GM12873 (cell line): ENCODE measurements at regions not wholly inside any gene's neighbourhood (a gene's known extent, or its start where the extent isn't known, plus 50 kb on each side); places are given as distances from the start of the nearest gene placed in this dataset.
A peak's percentile ranks its signal among the peaks of the same experiment; 100 is the strongest.

Experiments used
- TF ChIP-seq, protein P1 (sequence below): IDR thresholded peaks from 2 replicates; pipeline ENCODE4 v1.5.1; 2012; ENCODE audit warnings: low read depth, mild to moderate bottlenecking, moderate library complexity, low read length, control low read depth; ENCODE audit not compliant: insufficient read depth; ENCODE audit errors: missing control alignments

DNA sequence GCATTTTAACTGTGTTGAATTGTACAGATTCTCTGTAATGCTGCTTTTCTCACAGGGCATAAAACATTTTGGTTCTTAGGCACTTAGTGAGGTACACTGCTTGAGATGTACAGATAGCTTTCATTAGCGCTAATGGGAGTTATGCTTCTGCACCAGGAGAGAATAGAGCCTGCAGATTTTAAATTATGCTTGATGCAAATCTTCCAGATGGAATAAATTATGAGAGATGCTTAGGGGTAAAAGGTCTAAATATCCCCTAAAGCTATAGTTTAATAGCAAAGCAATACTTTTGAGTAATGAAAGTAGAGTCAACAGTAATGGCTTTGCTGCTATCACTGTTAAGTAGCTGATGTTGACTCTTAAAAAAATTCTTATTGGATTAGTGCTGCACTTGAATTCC, 248.9 kb downstream of the S1PR1 start:
- TF ChIP-seq, protein P1, sequence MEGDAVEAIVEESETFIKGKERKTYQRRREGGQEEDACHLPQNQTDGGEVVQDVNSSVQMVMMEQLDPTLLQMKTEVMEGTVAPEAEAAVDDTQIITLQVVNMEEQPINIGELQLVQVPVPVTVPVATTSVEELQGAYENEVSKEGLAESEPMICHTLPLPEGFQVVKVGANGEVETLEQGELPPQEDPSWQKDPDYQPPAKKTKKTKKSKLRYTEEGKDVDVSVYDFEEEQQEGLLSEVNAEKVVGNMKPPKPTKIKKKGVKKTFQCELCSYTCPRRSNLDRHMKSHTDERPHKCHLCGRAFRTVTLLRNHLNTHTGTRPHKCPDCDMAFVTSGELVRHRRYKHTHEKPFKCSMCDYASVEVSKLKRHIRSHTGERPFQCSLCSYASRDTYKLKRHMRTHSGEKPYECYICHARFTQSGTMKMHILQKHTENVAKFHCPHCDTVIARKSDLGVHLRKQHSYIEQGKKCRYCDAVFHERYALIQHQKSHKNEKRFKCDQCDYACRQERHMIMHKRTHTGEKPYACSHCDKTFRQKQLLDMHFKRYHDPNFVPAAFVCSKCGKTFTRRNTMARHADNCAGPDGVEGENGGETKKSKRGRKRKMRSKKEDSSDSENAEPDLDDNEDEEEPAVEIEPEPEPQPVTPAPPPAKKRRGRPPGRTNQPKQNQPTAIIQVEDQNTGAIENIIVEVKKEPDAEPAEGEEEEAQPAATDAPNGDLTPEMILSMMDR, result no peak

DNA sequence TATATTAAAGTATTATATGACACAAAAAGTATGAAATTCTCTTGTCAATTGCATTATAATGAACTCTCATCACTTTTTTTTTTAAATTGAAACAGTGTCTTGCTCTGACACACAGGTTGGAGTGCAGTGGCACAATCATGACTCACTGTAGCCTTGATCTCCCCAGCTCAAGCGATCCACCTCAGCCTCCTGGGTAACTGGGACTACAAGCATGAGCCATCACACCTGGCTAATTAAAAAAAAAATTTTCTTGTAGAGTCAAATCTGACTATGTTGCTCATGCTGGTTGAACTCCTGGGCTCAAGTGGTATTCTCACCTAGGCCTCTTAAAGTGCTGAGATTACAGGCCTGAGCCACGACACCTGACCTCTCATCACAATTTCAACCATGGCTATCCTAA, 259.3 kb downstream of the S1PR1 start:
- TF ChIP-seq, protein P1, result no peak

DNA sequence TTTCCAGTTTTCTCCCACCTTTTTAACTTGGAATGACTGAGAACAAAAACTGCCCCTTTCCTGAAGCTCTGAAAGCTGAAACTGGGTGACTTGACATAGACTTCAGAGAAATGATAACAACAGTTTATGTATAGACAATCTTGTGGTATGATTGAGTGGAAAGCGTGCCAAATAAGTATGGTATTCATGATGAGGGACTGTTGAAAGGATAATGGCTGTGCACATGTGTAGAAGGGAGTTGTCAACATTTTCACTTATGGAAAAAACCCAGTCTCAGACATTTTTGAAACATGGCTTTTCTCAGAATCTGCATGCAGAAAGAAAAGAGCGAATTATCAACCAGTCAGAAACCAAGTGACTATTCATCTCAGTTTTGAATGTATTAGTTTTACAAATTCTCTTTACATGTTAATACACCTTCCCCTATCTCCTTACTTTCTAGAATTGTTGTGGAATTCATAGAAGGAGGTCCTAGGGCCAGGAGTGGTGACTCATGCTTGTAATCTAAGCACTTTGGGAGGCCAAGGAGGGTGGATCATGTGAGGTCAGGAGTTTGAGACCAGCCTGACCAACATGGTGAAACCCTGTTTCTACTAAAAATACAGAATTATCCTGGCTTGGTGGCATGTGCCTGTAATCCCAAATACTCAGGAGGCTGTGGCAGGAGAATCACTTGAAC, 261.2 kb downstream of the S1PR1 start:
- TF ChIP-seq, protein P1, result no peak

DNA sequence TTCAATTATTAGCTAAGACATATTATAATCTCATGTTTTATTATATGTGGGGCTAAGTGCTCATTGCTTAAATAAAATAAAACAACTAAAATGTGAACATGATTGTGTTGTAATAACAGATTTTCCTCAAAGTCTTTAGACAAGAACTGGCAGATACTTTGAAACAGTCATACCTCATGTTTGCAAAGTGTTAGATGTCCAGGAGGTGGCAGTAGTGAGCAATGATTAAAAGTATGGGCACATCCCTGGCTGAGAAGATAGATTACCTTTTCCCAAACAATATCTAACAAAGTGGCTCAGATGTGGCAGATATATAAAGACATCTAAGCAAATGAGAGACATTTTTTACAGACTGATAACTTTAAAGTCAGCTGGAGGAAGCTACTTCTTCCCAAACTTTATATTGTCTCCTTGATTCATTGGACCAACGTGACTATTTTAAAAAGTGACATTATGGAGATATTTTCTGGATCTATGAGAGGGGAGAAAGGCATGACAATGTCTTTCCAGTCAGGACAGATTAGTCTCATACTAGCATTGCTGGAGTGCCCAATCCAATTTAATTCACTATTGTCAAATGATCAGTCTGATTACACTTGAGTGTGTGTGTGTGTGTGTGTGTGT, 269.8 kb downstream of the S1PR1 start:
- TF ChIP-seq, protein P1, result peak; percentile 73

DNA sequence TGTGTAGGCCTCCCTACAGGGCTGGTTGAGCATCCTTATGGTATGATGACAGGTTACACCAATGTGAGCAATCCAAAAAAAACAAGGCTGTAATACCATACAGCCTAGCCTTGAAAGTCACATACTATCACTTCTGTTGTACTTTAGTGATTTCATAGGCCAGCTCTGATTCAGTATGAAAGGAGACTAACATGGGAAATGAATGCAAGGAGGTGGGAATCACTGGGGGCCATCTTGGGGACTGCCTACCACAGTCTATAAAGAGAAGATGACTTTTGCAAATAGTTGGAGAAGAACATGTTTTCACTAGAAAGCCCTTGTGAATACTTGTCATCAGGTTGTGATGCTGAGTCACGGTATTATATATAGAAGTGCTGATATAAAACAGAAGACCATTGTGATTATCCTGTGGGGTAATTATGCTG, 270.7 kb downstream of the S1PR1 start:
- TF ChIP-seq, protein P1, result no peak

DNA sequence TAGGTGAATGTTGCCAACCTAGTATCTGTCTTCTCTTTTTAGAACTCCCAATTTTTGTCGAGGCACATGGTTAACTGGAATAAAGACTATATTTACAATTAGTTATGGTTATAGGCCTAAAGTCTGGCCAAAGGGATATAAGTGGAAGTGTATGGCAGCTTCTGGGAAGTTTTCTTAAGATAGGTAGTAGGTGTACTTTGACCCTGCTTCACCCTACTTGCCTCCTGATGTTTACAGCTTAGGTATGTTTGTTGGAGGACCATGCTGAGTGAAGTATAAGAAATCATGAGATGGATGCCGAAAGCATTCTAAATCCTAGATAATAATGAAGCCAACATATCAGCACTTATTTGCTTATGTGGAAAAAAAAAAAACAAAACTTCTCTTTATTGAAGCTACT, 272.1 kb downstream of the S1PR1 start:
- TF ChIP-seq, protein P1, result no peak

DNA sequence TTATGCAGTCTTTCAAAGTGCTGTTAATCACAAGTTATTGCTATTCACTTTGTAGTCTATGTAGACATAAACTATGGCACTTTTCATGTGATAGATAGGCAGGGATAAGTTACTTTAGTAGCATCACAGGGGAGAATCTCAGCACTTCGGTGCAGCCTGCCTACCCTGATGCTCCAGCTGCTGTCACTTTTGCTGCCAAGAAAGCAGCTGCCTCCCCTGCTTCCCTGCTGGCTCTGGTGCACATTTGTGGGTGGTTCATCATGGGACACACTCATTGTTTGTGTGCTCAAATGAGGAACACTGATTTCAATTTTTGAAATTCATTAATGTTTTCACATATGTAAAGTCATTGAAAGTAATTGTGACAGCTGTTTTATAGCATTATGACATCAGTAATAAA, 272.6 kb downstream of the S1PR1 start:
- TF ChIP-seq, protein P1, result no peak
